SK-N-SH treated with all-trans-retinoic acid at 6 μM for 48 hours (cell line): ENCODE measurements at regions not wholly inside any gene's neighbourhood (a gene's known extent, or its start where the extent isn't known, plus 50 kb on each side); places are given as distances from the start of the nearest gene placed in this dataset.

Experiments used
- ARNTL ChIP-seq: fragments of 450-650 bp; formaldehyde crosslinking; IDR thresholded peaks from 2 replicates; pipeline ENCODE4 v1.5.0; 2020; ENCODE audit warnings: low read depth, mild to moderate bottlenecking, moderate library complexity, borderline replicate concordance
- TF ChIP-seq, protein P1 (sequence below): fragments of 250-450 bp; sonication (Bioruptor Pico); IDR thresholded peaks from 2 replicates; pipeline ENCODE4 v1.8.0; 2020; ENCODE audit warnings: mild to moderate bottlenecking, moderate library complexity, borderline replicate concordance

DNA sequence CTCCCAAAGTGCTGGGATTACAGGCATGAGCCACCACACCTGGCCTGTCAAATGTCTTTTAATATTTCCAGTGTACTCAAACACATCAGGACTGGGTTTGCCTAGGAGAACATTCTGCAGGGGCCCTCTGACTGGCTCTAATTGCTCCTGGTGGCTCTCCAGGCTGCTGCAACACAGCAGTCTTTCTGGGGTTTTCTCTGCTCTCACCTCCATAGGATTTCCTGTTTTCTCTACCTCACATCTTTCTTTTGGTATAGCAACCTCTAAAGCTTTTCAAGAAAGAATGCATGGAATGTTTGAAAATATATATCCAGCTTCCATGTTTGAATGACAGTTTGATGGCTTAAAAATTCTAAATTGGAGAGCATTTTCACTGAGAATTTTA, 83.3 kb upstream of the IGSF10 start:
- TF ChIP-seq ARNTL (CRISPR knock-in tag) = no peak
- TF ChIP-seq, protein P1, sequence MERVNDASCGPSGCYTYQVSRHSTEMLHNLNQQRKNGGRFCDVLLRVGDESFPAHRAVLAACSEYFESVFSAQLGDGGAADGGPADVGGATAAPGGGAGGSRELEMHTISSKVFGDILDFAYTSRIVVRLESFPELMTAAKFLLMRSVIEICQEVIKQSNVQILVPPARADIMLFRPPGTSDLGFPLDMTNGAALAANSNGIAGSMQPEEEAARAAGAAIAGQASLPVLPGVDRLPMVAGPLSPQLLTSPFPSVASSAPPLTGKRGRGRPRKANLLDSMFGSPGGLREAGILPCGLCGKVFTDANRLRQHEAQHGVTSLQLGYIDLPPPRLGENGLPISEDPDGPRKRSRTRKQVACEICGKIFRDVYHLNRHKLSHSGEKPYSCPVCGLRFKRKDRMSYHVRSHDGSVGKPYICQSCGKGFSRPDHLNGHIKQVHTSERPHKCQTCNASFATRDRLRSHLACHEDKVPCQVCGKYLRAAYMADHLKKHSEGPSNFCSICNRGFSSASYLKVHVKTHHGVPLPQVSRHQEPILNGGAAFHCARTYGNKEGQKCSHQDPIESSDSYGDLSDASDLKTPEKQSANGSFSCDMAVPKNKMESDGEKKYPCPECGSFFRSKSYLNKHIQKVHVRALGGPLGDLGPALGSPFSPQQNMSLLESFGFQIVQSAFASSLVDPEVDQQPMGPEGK (CRISPR knock-in tag) = no peak
